Endothelial cell of umbilical vein (primary cell): ENCODE measurements at regions not wholly inside any gene's neighbourhood (a gene's known extent, or its start where the extent isn't known, plus 50 kb on each side); places are given as distances from the start of the nearest gene placed in this dataset.

Source experiments
- BruUV-seq: library from RNA; stranded (reverse); fragments of 400-500 nt; replicated peaks from 2 replicates; lab custom pipeline; 2021; lab: Mats Ljungman, UMichigan
- CTCF ChIA-PET: fragments of 300-600, 350-600 bp; sonication (Branson Sonifier 250); formaldehyde crosslinking; loops from one replicate; lab custom pipeline; 2021; ENCODE audit warnings: antibody characterized with exemption, inconsistent platforms; lab: Charles Lee
- POLR2A ChIA-PET: fragments of 300-600, 350-600 bp; sonication (Branson Sonifier 250); formaldehyde crosslinking; loops from one replicate; lab custom pipeline; 2021; ENCODE audit warnings: antibody characterized with exemption, inconsistent platforms; lab: Charles Lee
- DNase-seq: peaks from one replicate; pipeline ENCODE4 v3.0.0-alpha.2; 2011; ENCODE audit warnings: low read depth, low spot score
- FAIRE-seq: peaks from 2 replicates; lab custom pipeline; 2011; peaks lifted over from hg19 to GRCh38; lab: Jason Lieb, UNC
- H2AFZ ChIP-seq: 2 replicates; pipeline ENCODE4 v1.6.0; 2012; ENCODE audit warnings: low read depth, low read length, control low read depth, inconsistent platforms
- H3K27ac ChIP-seq: 2 replicates; pipeline ENCODE4 v1.5.1; 2011; ENCODE audit warnings: low read depth, mild to moderate bottlenecking, control low read depth, low read length, moderate library complexity; ENCODE audit not compliant: insufficient read depth
- H3K27me3 ChIP-seq, 2 experiments: 2 replicates each; pipeline versions ENCODE4 v1.6.0 to v1.6.1; 2011; ENCODE audit warnings: low read length in 2 of 2, mixed read lengths in 1 of 2; ENCODE audit not compliant: control insufficient read depth in 2 of 2, insufficient read depth in 2 of 2
- H3K36me3 ChIP-seq, 2 experiments: 2 replicates in 1 of 2; 3 replicates in 1 of 2; pipeline ENCODE4 v1.5.1; 2011; ENCODE audit warnings: low read length in 2 of 2, mild to moderate bottlenecking in 1 of 2, moderate library complexity in 1 of 2; ENCODE audit not compliant: control insufficient read depth in 2 of 2, insufficient read depth in 2 of 2; ENCODE audit errors: extremely low read depth in 1 of 2
- H3K4me1 ChIP-seq: 3 replicates; pipeline ENCODE4 v1.5.1; 2011; ENCODE audit warnings: mild to moderate bottlenecking, low read length; ENCODE audit not compliant: control insufficient read depth, insufficient read depth; ENCODE audit errors: extremely low read depth
- H3K4me2 ChIP-seq: 2 replicates; pipeline ENCODE4 v1.6.1; 2011; ENCODE audit warnings: low read length, control low read depth, mixed read lengths; ENCODE audit not compliant: insufficient read depth
- H3K4me3 ChIP-seq, 3 experiments: fragments of 200-600 bp in 1 of 3; sonication (generic), shearing (Covaris generic) in 1 of 3; replicated peaks in 1 of 3; 2 replicates each; pipeline ENCODE4 v1.5.1; 2011 to 2016; ENCODE audit warnings: control low read depth in 3 of 3, low read length in 3 of 3, mild to moderate bottlenecking in 2 of 3, inconsistent platforms in 1 of 3, low read depth in 1 of 3, moderate library complexity in 1 of 3; ENCODE audit not compliant: insufficient read depth in 1 of 3
- H3K79me2 ChIP-seq: 2 replicates; pipeline ENCODE4 v1.6.0; 2012; ENCODE audit warnings: low read length, inconsistent platforms; ENCODE audit not compliant: control insufficient read depth, insufficient read depth
- H3K9ac ChIP-seq: replicated peaks from 2 replicates; pipeline ENCODE3; 2011; ENCODE audit warnings: low read length, control low read depth; ENCODE audit not compliant: insufficient read depth; ENCODE audit errors: extremely low read depth
- H3K9me1 ChIP-seq: replicated peaks from 3 replicates; pipeline ENCODE4 v1.6.0; 2011; ENCODE audit warnings: mild to moderate bottlenecking, low read length; ENCODE audit not compliant: control insufficient read depth, insufficient read depth; ENCODE audit errors: extremely low read depth
- H3K9me3 ChIP-seq: replicated peaks from 2 replicates; pipeline ENCODE4 v1.5.1; 2012; ENCODE audit warnings: low read length, inconsistent platforms; ENCODE audit not compliant: control insufficient read depth, insufficient read depth
- H4K20me1 ChIP-seq: replicated peaks from 2 replicates; pipeline ENCODE3; 2011; ENCODE audit warnings: mild to moderate bottlenecking, low read length; ENCODE audit not compliant: control insufficient read depth, insufficient read depth; ENCODE audit errors: extremely low read depth
- EZH2 ChIP-seq: IDR thresholded peaks from 2 replicates; pipeline ENCODE4 v1.6.1; 2012; ENCODE audit warnings: borderline replicate concordance, low read depth, mild to moderate bottlenecking, moderate library complexity, low read length, inconsistent platforms; ENCODE audit not compliant: severe bottlenecking
- FOS ChIP-seq: IDR thresholded peaks from 2 replicates; pipeline ENCODE4 v1.6.1; 2011; ENCODE audit warnings: mild to moderate bottlenecking, low read length, moderate library complexity, borderline replicate concordance; ENCODE audit not compliant: insufficient read depth
- GATA2 ChIP-seq: IDR thresholded peaks from 2 replicates; pipeline ENCODE4 v1.7.0; 2011; ENCODE audit warnings: low read depth, mild to moderate bottlenecking, moderate library complexity, mixed read lengths, low read length; ENCODE audit not compliant: insufficient read length, insufficient read depth
- JUN ChIP-seq: IDR thresholded peaks from 2 replicates; pipeline ENCODE4 v1.6.1; 2011; ENCODE audit warnings: borderline replicate concordance, low read depth; ENCODE audit not compliant: insufficient read length, insufficient read depth
- MYC ChIP-seq: IDR thresholded peaks from one replicate; pipeline ENCODE4 v1.6.1; 2011; ENCODE audit warnings: mild to moderate bottlenecking, low read depth, low read length
- POLR2A ChIP-seq: IDR thresholded peaks from 2 replicates; pipeline ENCODE4 v1.6.1; 2012; ENCODE audit warnings: low read depth, mild to moderate bottlenecking, control low read depth, low read length
- POLR2AphosphoS5 ChIP-seq: IDR thresholded peaks from 2 replicates; pipeline ENCODE4 v1.6.1; 2012; ENCODE audit warnings: low read depth, mild to moderate bottlenecking, control low read depth, low read length, moderate library complexity; ENCODE audit not compliant: insufficient read depth
- dilution Hi-C: fragments of 300-500 bp; cut with MboI; formaldehyde crosslinking; loops from one replicate; pipeline ENCODE4 v1.15.0; 2019; ENCODE audit warnings: low sequenced_read_pairs; ENCODE audit not compliant: extremely low pct_ligation_motif_present
- intact Hi-C: fragments of 100-400 bp; cut with micrococcal nuclease; formaldehyde crosslinking; loops from one replicate; pipeline ENCODE4 v1.10.0; 2022
- TF ChIP-seq, protein P1 (sequence below), 2 donors: IDR thresholded peaks; 1 replicate in 1 of 2; 2 replicates in 1 of 2; pipeline ENCODE4 v1.5.1; 2011; ENCODE audit warnings: low read length in 2 of 2, mild to moderate bottlenecking in 2 of 2, moderate library complexity in 2 of 2, control low read depth in 1 of 2, inconsistent platforms in 1 of 2, low read depth in 1 of 2; ENCODE audit not compliant: insufficient read depth in 1 of 2; ENCODE audit errors: extremely low read depth in 1 of 2
- TF ChIP-seq, protein P2 (sequence below): IDR thresholded peaks from 2 replicates; pipeline ENCODE4 v1.6.1; 2011; ENCODE audit not compliant: insufficient read depth, insufficient read length

DNA sequence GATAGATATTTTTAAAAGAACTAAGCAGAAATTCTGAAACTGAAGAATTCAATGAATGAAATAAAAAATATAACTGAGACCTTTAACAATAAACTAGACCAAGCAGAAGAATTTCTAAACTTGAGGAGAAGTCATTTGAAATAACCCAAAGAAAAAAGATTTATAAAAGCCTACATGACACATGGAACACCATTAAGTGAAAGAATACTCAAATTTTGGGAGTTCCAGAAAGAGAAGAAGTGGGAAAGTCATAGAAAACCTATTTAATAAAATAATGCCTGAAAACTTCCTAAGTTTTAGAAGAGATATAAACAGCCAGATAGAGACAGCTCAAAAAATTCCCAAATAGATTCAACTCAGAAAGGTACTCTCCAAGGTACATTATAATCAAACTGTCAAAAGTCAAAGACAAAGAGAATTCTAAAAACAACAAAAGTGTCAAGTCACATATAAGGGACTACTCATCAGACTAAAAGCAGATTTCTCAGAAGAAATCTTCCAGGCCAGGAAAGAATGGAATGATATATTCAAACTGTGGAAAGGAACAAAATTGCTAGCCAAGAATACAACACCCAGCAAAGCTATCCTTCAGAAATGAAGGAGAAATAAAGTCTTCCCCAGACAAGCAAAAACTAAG lies 72.9 kb upstream of the GNAZ start:
- H4K20me1 ChIP-seq = no peaks in the 10 kb centered on the region
- no peak overlapping the region for H3K9ac ChIP-seq
- ChIA-PET CTCF (no interaction called here), POLR2A (interaction anchor here (0.6 kb wide), 1 partner anchor 147 kb away, joined by 3 read pairs; no protein-coding TSS in a partner anchor)
- no TSS peak for BruUV-seq
- H3K36me3 ChIP-seq = no peaks in the 10 kb centered on the region
- H3K9me3 ChIP-seq = no peaks in the 10 kb centered on the region
- no peaks in the 10 kb centered on the region for H3K4me1 ChIP-seq
- intact Hi-C loops (no loop called here), dilution Hi-C loops (no loop called here)
- H2AFZ ChIP-seq = no peak overlapping the region
- no peak for FAIRE-seq
- TF ChIP-seq, protein P1, sequence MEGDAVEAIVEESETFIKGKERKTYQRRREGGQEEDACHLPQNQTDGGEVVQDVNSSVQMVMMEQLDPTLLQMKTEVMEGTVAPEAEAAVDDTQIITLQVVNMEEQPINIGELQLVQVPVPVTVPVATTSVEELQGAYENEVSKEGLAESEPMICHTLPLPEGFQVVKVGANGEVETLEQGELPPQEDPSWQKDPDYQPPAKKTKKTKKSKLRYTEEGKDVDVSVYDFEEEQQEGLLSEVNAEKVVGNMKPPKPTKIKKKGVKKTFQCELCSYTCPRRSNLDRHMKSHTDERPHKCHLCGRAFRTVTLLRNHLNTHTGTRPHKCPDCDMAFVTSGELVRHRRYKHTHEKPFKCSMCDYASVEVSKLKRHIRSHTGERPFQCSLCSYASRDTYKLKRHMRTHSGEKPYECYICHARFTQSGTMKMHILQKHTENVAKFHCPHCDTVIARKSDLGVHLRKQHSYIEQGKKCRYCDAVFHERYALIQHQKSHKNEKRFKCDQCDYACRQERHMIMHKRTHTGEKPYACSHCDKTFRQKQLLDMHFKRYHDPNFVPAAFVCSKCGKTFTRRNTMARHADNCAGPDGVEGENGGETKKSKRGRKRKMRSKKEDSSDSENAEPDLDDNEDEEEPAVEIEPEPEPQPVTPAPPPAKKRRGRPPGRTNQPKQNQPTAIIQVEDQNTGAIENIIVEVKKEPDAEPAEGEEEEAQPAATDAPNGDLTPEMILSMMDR (IDR thresholded peaks at IDR 0.05; ENCODE audit: extremely low read depth in 1 of 2, insufficient read depth in 1 of 2, low read depth in 1 of 2, low read length in 2 of 2) = no peak
- TF ChIP-seq FOS (no peak), POLR2A (no peak), MYC (no peak)
- TF ChIP-seq, protein P2, sequence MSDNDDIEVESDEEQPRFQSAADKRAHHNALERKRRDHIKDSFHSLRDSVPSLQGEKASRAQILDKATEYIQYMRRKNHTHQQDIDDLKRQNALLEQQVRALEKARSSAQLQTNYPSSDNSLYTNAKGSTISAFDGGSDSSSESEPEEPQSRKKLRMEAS = no peak
- no peaks in the 10 kb centered on the region for H3K79me2 ChIP-seq
- H3K27ac ChIP-seq = no peak overlapping the region
- H3K9me1 ChIP-seq = no peaks in the 10 kb centered on the region
- H3K27me3 ChIP-seq = no peaks in the 10 kb centered on the region
- no peak for DNase-seq
- H3K4me3 ChIP-seq = no peak overlapping the region
- no peak overlapping the region for H3K4me2 ChIP-seq

DNA sequence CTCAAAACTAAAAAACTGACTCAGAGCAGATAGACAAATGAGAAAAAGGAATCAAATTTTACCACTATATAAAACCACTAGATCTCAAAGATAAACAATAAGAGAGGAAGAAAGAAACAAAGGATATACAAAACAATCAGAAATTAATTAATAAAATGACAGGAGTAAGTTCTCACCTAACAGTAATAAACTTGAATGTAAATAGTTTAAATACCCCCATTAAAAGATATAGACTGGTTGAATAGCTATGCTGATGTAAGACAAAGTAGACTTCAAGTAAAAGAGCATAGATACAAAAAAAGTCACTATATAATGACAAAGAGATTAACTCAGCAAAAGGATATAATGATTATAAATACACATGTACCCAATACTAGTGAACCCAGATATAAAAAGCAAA lies 72.3 kb upstream of the GNAZ start:
- no peak for FAIRE-seq

More for the DNA sequence above, 72.3 kb upstream of the GNAZ start:
- TF ChIP-seq GATA2 = no peak
- TF ChIP-seq, protein P1 (IDR thresholded peaks at IDR 0.05; ENCODE audit: extremely low read depth in 1 of 2, insufficient read depth in 1 of 2, low read depth in 1 of 2, low read length in 2 of 2) = no peak
- TF ChIP-seq FOS = no peak
- no peak for TF ChIP-seq EZH2
- TF ChIP-seq MYC = no peak
- no peak for TF ChIP-seq POLR2AphosphoS5
- TF ChIP-seq, protein P2 = no peak
- TF ChIP-seq POLR2A = no peak
- TF ChIP-seq JUN = no peak
- no peak overlapping the region for H2AFZ ChIP-seq
- H3K27ac ChIP-seq = no peak overlapping the region
- H3K27me3 ChIP-seq = no peaks in the 10 kb centered on the region
- no peak overlapping the region for H3K9ac ChIP-seq
- no peaks in the 10 kb centered on the region for H3K9me3 ChIP-seq
- H3K36me3 ChIP-seq = no peaks in the 10 kb centered on the region
- ChIA-PET CTCF (no interaction called here), POLR2A (interaction anchor here (0.6 kb wide), 1 partner anchor 147 kb away, joined by 3 read pairs; no protein-coding TSS in a partner anchor)
- no peaks in the 10 kb centered on the region for H3K9me1 ChIP-seq
- dilution Hi-C loops = no loop called here
- no peaks in the 10 kb centered on the region for H3K79me2 ChIP-seq
- no peak for DNase-seq
- no peak overlapping the region for H3K4me2 ChIP-seq
- H3K4me3 ChIP-seq = no peak overlapping the region
- H3K4me1 ChIP-seq = no peaks in the 10 kb centered on the region
- no TSS peak for BruUV-seq
- H4K20me1 ChIP-seq = no peaks in the 10 kb centered on the region
- intact Hi-C loops = no loop called here
